Smooth muscle cell (in vitro differentiated cells): ENCODE measurements at regions not wholly inside any gene's neighbourhood (a gene's known extent, or its start where the extent isn't known, plus 50 kb on each side); places are given as distances from the start of the nearest gene placed in this dataset.

Experiments
- DNase-seq: peaks from one replicate; lab custom pipeline; 2025; ENCODE audit not compliant: unreplicated experiment; lab: John Stamatoyannopoulos, UW
- H2AFZ ChIP-seq: fragments of 200-600 bp; sonication (generic); 2 replicates; pipeline ENCODE4 v1.6.0; 2016; ENCODE audit warnings: antibody characterized with exemption, low read depth, mild to moderate bottlenecking
- H3F3A ChIP-seq: fragments of 200-600 bp; sonication (generic); 2 replicates; pipeline ENCODE4 v1.6.0; 2017; ENCODE audit warnings: antibody characterized with exemption, low read depth
- H3K27ac ChIP-seq: fragments of 200-600 bp; sonication (generic); 2 replicates; pipeline ENCODE4 v1.5.1; 2016; ENCODE audit warnings: low read depth, mild to moderate bottlenecking
- H3K27me3 ChIP-seq: fragments of 200-600 bp; sonication (generic); 2 replicates; pipeline ENCODE4 v1.6.1; 2016; ENCODE audit warnings: low read depth, mild to moderate bottlenecking
- H3K36me3 ChIP-seq: fragments of 200-600 bp; sonication (generic); 2 replicates; pipeline ENCODE4 v1.5.1; 2016; ENCODE audit warnings: low read depth
- H3K4me1 ChIP-seq: fragments of 200-600 bp; sonication (generic); 2 replicates; pipeline ENCODE4 v1.5.1; 2016; ENCODE audit warnings: low read depth
- H3K4me2 ChIP-seq: fragments of 200-600 bp; sonication (generic); 2 replicates; pipeline ENCODE4 v1.6.0; 2016; ENCODE audit warnings: mild to moderate bottlenecking
- H3K4me3 ChIP-seq: fragments of 200-600 bp; sonication (generic); 2 replicates; pipeline ENCODE4 v1.5.1; 2016; ENCODE audit warnings: mild to moderate bottlenecking
- H3K79me2 ChIP-seq: fragments of 200-600 bp; sonication (generic); 2 replicates; pipeline ENCODE4 v1.6.0; 2016; ENCODE audit warnings: low read depth, mild to moderate bottlenecking
- H3K9ac ChIP-seq: fragments of 200-600 bp; sonication (generic); 2 replicates; pipeline ENCODE4 v1.6.0; 2016; ENCODE audit warnings: low read depth
- H3K9me3 ChIP-seq: fragments of 200-600 bp; sonication (generic); replicated peaks from 2 replicates; pipeline ENCODE4 v1.5.1; 2016; ENCODE audit warnings: low read depth
- H4K20me1 ChIP-seq: fragments of 200-600 bp; sonication (generic); 2 replicates; pipeline ENCODE4 v1.6.0; 2016; ENCODE audit warnings: low read depth
- CTCF ChIP-seq: fragments of 200-600 bp; sonication (generic); IDR thresholded peaks from 2 replicates; pipeline ENCODE4 v1.5.1; 2017; ENCODE audit warnings: borderline replicate concordance, mild to moderate bottlenecking, antibody characterized with exemption; ENCODE audit not compliant: insufficient read depth, poor library complexity, severe bottlenecking
- WGBS: methylation state at CpG from one replicate; pipeline ENCODE4 v1.1.7; 2016; ENCODE audit warnings: low lambda C conversion rate; 5-methylcytosine and 5-hydroxymethylcytosine counted together

- Histone ChIP-seq H3K27ac (no peak overlapping the region), H3K4me3 (no peak overlapping the region), H3K79me2 (no peaks in the 10 kb centered on the region), H2AFZ (no peak overlapping the region), H3K4me1 (no peaks in the 10 kb centered on the region), H3K9ac (no peak overlapping the region), H3F3A (no peaks in the 10 kb centered on the region), H3K4me2 (no peak overlapping the region), H3K36me3 (no peaks in the 10 kb centered on the region), H3K9me3 (no peaks in the 10 kb centered on the region), H3K27me3 (no peaks in the 10 kb centered on the region), H4K20me1 (no peaks in the 10 kb centered on the region)
- no peak for TF ChIP-seq CTCF
- WGBS, result 85% methylated on average over 2 of the region's 2 CpGs
- no peak for DNase-seq
These were observed 2726.8 kb downstream of the PCDH7 start for GRCh38 chr4:33446953-33447352.

DNA sequence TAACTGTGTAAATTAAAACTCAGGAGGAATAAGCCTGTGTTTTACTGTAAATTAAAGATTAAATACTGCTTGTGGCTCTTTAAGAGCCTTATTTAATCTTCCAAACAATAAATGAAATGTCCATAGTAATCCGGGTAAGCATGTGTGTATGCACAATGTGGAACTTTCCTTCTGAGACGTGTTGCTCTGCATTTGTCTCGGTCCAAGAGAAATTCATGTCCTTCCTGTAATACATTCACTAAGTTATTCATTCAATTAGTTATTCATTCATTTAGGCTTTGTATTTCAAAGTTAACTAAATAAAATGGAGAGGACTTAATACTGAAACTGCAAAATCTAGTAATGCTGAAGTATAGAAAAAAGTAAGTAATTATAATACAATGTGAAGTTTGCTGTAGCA, 2728.8 kb downstream of the PCDH7 start:
- DNase-seq, result no peak
- Histone ChIP-seq H3K9me3 (no peaks in the 10 kb centered on the region), H3K27me3 (no peaks in the 10 kb centered on the region), H3K27ac (no peak overlapping the region), H3K4me1 (no peaks in the 10 kb centered on the region), H3F3A (no peaks in the 10 kb centered on the region), H3K4me3 (no peak overlapping the region), H3K9ac (no peak overlapping the region), H3K79me2 (no peaks in the 10 kb centered on the region), H3K4me2 (no peak overlapping the region), H4K20me1 (no peaks in the 10 kb centered on the region), H3K36me3 (no peaks in the 10 kb centered on the region), H2AFZ (peak overlapping the region; percentile 14)
- no peak for TF ChIP-seq CTCF
- 86% methylated on average over 3 of the region's 3 CpGs for WGBS

- no peaks in the 10 kb centered on the region for H4K20me1 ChIP-seq
- H2AFZ ChIP-seq, result no peak overlapping the region
- no peak for DNase-seq
- H3K4me1 ChIP-seq, result no peaks in the 10 kb centered on the region
- no peaks in the 10 kb centered on the region for H3K79me2 ChIP-seq
- H3K36me3 ChIP-seq, result no peaks in the 10 kb centered on the region
- H3F3A ChIP-seq, result no peaks in the 10 kb centered on the region
- no peak overlapping the region for H3K9ac ChIP-seq
- no peak overlapping the region for H3K4me3 ChIP-seq
- H3K27me3 ChIP-seq, result no peaks in the 10 kb centered on the region
- no peak for TF ChIP-seq CTCF
- no peak overlapping the region for H3K4me2 ChIP-seq
- no peak overlapping the region for H3K27ac ChIP-seq
- H3K9me3 ChIP-seq, result no peaks in the 10 kb centered on the region
These were observed 2733.3 kb downstream of the PCDH7 start for GRCh38 chr4:33453436-33453835.

- no peaks in the 10 kb centered on the region for H4K20me1 ChIP-seq
- 87% methylated on average over 1 of the region's 1 CpG for WGBS
- H3K27ac ChIP-seq, result no peak overlapping the region
- H3K4me1 ChIP-seq, result no peaks in the 10 kb centered on the region
- no peak overlapping the region for H2AFZ ChIP-seq
- no peaks in the 10 kb centered on the region for H3F3A ChIP-seq
- DNase-seq, result no peak
- H3K36me3 ChIP-seq, result no peaks in the 10 kb centered on the region
- no peaks in the 10 kb centered on the region for H3K27me3 ChIP-seq
- no peaks in the 10 kb centered on the region for H3K79me2 ChIP-seq
- H3K9ac ChIP-seq, result no peak overlapping the region
- H3K9me3 ChIP-seq, result no peaks in the 10 kb centered on the region
- H3K4me2 ChIP-seq, result no peak overlapping the region
- TF ChIP-seq CTCF, result no peak
- H3K4me3 ChIP-seq, result no peak overlapping the region
These were observed 2733.7 kb downstream of the PCDH7 start for GRCh38 chr4:33453916-33454315.
